DMS53 (cell line): ENCODE measurements at regions not wholly inside any gene's neighbourhood (a gene's known extent, or its start where the extent isn't known, plus 50 kb on each side); places are given as distances from the start of the nearest gene placed in this dataset.
"Not testable (repeated sequence)": the region's sequence is repeated elsewhere in the genome, so short reads cannot be mapped to it uniquely, and the experiment has no call there.

Experiments
- DNase-seq: peaks from one replicate; lab custom pipeline; 2025; lab: John Stamatoyannopoulos, UW

DNA sequence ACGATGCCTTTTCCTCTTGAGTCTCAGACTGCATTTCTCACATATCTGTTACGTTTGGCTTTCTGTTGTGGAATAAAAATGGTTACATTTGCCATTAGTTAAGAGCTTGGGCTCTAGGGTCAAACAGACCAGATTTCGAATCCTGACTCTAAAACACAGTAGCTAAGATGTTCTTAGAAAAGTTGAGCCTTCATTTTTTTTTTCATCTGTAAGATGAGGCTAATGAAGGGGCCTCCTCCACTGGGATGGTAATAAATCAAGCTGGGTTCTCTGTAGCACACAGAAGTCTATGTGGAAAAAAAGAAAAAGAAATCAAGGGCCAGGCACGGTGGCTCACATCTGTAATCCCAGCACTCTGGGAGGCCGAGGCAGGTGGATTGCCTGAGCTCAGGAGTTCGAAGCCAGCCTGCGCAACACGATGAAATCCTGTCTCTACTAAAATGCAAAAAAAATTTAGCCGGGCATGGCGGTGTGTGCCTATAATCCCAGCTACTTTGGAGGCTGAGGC is 49.9 kb upstream of the CAPRIN1 start:
- DNase-seq = no peak

DNA sequence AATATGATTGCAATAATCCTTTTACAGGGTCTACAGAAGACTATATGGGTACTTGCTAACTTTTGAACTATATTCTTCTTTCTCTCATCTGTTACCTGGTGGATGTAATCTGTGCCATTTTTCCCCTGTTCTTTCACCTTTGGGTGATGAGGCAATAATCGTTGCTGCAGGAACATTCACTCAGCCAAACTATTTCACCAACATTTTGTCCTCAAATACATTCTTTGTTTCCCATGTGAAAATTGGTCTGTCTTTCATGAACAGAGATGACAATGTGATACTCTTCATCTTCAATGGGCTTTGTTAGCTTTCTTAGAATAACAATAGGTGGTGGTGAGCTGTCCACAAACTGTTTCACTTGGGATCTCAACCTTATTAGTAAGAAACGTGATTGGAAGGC is 52.1 kb upstream of the CAPRIN1 start:
- no peak for DNase-seq

DNA sequence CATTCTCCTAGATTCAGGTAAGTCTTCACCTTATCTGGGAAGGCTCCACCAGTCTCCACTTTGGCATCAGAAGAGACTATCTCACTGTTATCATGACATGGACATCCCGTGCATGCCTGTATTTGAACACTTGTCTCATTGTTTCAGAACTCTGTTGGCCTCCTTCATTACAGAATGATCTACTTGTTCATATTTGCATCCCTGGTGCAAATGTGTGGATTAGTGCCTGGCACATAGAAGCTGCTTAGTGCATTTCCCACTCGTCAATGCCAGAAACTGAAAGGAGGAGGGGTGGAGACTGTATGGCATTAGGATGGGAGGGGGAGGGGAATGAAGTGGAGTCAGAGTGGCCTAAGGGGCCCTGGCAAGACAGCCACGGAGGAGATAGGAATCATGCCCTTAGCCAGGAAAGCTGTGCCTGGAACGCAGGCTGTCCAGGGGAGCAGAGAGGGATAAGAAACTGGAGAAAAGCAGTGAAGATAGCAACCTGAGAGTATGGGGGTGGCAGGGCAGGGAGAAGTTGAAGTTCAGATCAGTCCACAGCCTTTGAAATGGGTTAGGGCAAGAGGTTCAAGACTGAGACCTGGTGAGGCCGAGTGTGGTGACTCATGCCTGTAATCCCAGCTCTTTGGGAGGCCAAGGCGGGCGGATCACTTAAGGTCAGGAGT is 53.8 kb upstream of the CAPRIN1 start:
- DNase-seq = peak; percentile 12

DNA sequence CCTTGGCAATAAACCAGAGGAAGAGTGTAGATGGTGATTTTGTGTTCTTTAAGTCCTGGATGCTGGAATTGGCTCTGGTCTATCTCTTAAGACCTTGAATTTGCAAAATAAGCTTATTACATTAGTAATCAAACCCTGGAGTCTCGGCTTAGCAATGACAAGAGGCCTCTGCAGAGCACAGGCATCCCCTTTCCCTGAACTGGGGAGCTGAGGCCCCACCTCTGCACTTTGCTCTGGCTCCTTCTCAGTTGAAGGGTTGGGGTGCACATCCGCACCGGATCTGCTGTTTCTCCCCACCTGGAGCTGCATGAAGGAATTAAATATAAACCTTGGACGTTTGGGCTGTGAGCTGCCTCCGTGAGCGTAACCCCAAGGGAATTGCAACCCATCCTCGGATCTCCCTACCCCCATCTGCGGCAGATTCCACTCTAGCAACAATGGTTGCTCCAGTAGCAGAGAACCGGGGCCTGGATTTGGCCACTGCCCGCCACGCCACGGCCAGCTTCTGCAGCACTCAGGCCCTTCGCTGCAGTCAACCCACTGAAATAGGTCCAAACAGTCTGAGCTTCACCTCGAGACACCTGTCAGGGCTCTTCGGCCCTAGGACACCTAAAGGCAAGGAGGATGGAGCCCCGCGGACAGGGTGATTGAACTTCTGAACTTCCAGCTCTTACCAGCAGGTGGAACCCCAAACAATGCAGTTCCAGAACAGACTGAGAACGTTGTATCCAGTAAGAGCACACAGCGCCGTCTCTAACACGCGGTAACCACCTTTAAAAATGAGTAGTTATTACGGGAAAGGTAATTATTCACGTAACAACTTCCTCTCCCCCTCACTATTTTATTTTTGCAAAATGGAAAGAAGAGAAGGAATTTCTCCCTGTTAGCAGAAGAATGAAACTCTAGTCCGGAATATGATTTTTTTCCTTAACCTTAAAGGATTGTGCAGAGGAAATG is 54.8 kb upstream of the CAPRIN1 start:
- peak; percentile 81 for DNase-seq

DNA sequence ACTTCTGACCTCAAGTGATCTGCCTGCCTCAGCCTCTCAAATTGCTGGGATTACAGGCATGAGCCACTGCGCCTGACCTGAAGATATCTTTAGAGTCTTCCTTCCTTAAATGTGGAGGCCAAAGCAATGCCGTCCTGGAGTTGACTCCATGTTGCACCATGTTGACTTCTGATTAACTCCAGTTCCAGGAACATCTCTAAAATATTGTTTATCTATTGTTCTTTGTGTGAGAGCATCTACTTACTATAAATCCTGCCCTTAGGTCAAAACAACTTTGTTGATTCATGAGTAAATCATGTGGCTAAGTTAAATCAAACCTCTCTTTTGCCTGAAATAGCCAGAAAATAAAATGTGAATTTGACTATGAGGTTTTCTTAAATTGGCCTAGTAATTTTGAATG is 56.6 kb upstream of the CAPRIN1 start:
- DNase-seq = no peak

DNA sequence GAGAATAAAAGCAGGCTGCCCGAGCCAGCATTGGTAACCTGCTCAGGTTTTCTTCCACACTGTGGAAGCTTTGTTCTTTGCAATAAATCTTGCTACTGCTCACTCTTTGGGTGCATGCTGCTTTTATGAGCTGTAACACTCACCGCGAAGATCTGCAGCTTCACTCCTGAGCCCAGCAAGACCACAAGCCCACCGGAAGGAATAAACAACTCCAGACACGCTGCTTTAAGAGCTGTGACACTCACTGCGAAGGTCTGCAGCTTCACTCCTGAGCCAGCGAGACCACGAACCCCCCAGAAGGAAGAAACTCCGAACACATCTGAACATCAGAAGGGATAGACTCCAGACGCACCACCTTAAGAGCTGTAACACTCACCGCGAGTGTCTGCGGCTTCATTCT is 60.4 kb upstream of the CAPRIN1 start:
- not testable (repeated sequence) for DNase-seq

DNA sequence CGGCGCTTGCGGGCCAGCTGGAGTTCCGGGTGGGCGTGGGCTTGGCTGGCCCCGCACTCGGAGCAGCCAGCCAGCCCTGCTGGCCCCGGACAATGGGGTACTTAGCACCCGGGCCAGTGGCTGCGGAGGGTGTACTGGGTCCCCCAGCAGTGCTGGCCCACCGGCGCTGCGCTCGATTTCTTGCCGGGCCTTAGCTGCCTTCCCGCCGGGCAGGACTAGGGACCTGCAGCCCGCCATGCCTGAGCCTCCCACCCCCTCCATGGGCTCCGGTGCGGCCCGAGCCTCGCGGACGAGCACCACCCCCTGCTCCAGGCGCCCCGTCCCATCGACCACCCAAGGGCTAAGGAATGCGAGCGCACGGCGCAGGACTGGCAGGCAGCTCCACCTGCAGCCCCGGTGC is 61.4 kb upstream of the CAPRIN1 start:
- not testable (repeated sequence) for DNase-seq

DNA sequence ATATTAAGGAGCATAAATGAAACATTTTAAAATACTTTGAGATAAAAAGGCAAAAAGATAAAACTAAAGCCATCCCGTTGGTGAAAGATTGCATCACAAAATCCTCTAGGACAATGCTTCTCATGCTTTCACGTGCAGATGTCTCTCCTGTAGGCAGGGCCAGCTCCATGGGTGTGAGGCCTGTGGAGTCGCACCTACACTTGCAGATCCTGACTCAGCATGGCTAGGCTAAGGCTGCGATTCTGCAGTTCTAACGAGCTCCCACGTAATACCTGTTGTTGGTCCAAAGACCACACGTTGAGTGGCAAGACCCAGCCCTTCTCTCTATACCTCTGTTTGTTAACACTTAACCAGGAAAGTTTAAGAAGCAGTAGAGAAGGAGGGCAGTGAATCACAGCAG is 62.1 kb upstream of the CAPRIN1 start:
- no peak for DNase-seq

DNA sequence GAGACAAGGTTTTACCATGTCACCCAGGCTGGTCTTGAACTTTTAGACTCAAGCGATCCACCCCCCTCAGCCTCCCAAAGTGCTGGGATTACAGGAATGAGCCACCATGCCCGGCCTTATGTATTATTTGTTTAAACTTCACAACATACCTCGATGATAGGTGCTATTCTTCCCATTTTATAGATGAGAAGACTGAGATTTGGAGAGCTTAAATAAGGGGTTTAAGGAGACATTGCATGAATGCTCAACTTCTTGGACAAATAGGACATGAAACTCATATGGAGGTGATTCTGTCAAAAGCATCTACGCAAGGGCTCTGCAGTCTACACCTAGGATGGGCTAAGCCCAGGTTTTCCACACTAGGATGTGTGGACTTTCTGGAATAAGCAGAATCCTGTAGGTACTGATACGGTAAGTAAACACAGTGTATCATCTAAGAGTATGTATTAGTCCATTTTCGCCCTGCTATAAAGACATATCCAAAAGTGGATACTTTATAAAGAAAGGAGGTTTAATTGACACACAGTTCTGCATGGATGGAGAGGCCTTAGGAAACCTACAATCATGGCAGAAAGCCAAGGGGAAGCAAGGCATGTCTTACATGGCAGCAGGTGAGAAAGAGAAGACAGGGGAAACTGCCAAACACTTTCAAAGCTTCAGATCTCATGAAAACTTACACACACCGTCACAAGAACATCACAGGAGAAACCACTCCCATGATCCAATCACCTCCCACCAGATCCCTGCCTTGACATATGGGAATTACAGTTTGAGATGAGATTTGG is 62.8 kb upstream of the CAPRIN1 start:
- peak; percentile 42 for DNase-seq

DNA sequence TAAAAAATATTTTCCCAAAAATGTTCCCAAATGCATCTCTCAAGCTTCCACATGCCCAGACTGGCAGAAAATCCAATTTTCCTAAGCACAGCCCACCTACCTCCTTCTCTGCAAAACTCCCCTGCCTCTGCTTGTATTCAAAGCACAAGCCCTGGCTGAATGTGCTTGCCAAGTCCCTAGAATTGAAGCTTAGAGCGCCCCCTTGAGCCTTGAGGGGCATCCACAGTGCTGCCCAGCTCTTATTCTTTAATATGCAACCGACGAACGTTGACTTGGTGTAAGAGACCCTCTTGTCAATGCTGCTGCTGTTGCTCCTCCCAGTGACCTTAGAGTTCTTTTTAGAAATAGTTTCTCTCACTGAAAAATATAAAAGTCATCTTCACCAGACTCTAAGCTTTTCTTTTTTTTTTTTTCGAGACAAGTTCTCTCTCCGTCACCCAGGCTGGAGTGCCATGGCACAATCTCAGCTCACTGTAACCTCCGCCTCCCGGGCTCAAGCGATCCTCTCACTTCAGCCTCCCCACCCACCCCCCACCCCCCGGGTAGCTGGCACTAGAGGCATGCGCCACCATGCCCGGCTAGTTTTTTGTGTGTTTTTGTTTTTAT is 63.5 kb upstream of the CAPRIN1 start:
- DNase-seq = peak; percentile 86

DNA sequence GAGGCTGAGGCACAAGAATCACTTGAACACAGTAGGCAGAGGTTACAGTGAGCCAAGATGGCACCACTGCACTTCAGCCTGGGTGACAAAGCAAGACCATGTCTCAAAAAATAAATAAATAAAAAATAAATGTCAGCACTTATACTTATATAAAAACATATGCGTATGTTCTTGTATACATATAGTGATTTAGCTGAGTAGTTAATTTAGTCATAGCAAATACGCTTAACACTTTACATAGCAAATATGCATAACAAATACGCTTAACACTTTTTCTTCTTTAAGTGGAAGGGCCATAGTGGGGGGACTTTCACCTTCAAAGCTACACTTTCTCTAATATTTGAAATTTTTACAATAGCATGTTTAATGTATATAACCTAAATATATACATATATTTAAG is 64.0 kb upstream of the CAPRIN1 start:
- DNase-seq = peak; percentile 15

DNA sequence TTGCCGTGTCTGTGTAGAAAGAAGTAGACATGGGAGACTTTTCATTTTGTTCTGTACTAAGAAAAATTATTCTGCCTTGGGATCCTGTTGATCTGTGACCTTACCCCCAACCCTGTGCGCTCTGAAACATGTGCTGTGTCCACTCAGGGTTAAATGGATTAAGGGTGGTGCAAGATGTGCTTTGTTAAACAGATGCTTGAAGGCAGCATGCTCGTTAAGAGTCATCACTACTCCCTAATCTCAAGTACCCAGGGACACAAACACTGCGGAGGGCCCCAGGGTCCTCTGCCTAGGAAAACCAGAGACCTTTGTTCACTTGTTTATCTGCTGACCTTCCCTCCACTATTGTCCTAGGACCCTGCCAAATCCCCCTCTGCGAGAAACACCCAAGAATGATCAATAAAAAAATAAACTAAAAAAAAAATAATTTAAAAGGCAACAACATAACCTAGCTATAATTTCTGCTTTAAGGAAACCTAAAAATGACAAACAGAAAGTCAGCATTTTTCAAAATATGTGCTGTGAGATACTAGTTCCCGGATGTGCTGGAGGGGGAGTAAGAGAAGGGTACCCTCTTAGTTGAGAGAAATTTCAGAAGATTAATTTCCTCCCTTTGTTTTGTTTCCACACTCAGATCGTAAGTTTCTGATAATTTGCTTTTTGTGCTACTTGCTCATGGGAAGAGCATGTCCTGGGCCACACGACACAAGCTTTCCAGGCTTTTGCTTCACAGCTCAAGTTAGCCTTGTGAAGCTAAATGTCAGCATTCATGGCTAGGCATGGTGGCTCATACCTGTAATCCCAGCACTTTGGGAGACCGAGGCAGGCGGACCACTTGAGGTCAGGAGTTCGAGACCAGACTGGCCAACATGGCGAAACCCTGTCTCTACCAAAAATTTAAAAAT is 64.7 kb upstream of the CAPRIN1 start:
- not testable (repeated sequence) for DNase-seq

DNA sequence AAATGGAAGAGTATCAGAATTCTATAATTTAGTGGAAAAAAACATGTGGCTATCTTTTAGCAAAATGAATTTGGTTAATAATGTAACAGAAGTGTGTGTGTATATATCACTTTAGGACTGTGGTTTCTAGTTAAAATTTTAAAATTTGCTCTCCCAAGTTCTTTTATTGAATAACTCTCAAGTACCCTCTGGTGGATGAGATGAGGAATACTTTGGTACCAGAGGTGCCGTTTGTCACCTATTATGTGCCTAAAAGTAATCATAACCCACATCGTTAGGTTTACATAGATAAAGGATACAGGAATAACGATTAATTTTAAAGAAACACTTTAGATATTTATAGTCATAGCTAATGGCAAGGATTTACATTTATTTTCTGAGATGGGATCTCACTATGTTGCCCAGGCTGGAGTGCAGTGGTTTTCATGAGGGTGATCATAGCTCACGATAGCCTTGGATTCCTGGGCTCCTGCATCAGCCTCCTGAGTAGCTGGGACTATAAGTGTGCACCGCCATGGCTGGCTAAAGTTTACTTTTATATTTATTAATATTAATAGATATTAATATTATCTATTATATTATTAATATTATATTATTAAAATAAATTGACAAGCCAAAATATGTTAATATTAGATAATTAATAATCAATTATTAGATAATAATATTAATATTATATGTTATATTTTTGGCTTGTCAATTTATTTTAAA is 66.7 kb upstream of the CAPRIN1 start:
- no peak for DNase-seq

DNA sequence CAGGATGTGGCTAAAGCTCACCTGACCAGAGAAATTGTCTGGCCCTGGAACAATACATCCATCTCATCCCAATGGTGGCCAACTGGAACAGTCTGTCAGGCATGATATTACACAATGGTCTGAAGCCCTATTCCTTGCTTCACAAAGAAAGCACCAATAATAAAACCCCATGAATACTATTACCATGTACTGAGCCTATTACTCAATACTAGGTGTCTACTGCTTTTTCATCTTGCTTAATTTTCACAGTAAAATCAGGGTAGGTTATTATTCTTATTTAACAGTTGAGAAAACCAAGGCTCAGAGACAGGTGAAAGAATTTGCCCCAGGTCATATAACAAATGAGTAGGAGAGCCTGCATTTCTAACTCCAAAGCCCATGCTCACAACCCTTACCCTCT is 68.9 kb upstream of the CAPRIN1 start:
- no peak for DNase-seq

DNA sequence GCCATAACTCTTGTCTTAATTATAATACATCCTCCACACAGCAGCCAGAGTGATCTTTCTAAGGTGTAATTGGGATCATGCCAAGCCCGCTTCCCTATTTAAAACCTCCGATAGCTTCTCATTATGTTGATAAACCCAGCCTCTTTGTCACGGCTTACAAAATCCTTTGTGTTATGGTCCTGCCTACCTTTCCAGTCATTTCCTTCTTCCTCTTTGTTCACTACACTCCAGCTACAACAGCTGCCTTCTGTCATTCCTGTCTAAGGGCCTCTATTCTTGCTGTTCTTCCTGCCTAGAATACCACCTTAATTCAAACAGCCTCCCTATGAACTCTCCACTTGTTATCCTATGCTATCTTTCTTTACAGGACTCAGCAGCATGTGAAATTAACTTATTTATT is 70.6 kb upstream of the CAPRIN1 start:
- DNase-seq = peak; percentile 67

DNA sequence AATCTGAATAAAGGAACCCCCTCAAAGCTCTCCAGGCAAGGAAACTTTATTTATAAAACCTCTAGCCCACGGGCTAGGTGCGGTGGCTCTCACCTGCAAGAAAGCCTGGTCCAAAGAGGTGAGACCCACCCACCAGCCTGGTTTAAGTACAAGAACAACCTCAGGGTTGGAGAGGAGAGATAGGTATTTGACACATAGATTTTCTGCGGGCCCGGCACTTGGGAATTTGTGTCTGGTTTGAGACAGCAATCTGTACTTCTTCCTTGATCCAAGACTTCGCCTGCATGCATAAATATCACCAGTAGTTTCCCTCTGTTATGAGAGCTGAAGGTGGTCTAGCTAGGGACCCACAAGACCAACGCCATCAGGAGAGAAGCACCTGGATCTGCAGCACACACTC is 73.2 kb upstream of the CAPRIN1 start:
- no peak for DNase-seq

DNA sequence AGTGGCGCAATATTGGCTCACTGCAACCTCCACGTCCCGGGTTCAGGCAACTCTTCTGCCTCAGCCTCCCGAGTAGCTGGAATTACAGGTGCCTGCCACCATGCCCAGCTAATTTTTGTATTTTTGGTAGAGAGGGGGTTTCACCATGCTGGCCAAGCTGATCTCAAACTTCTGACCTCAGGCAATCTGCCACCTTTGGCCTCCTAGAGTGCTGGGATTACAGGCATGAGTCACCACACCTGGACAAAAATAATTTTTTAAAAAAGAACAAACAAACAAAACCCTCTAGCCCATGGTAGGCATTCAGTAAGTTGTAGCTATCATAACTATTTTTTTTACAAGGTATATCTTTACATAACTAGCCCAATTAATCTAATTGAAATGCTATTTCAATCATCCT is 73.9 kb upstream of the CAPRIN1 start:
- peak; percentile 3 for DNase-seq

DNA sequence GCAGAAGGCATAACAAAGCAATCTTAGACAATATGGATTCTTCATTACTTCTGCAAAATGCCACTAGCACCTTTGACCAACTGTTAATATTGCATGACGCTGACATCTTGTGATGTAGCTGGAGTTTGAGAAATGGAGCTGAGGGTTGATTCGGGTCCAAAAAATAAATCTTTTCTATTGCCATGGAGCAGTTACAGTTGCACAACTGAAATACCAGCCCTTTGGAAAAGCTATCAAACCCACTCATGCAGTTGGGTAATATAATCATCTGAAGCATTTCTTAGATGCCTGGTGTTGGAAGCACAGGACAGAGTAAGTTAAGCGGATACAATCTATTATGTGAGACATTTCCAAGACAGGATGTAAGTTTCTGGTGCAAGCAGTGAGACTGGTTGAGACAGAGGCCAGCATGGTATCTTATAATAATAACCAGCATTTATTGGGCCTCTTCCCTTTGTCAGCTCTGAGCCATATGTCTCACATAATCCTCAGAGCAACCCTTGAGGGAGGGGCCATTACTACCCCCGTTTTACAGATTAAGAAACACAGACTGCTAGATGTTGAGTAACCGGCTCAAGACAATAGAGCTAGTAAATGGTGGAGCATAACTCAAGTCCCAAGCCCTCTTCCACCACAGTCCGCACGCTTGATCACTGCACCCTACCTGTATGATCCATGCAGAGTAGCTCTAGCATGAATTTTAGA is 74.9 kb upstream of the CAPRIN1 start:
- DNase-seq = no peak

DNA sequence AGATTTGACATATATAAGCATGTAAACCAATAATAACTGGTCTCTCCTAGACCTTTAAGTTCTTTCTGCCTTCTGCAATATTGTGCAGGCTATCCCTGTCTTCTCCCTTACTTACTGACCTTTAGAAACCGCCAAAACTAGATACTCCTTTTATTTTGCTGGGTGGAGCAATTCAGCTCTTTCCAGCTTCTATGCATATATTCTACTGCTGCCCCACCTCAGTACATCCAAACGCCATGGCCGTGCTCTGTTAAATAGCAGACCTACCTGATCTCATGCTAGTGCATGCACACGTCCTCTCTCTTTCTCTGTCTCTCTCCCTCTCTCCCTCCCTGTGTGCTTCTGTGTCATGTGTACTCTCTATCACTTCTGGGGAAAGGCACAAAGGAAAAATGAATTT is 76.7 kb upstream of the CAPRIN1 start:
- no peak for DNase-seq

DNA sequence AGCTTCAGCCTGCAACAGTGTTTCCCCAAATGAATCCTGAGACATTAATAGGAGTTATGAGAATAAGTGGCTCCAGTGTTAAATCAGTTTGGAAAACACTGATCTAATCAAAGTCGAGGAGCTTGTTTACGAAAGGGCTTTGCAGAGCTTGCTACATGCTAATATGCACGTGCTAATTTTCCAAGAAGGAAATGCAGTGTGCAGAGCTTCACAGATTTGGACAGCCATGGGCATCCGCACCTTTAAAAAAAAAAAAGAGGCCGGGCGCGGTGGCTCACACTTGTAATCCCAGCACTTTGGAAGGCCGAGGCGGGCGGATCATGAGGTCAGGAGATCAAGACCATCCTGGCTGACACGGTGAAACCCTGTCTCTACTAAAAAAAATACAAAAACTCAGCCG is 79.7 kb upstream of the LMO2 start:
- DNase-seq = not testable (repeated sequence)
